Skeletal muscle satellite cell (primary cell): ENCODE measurements at regions not wholly inside any gene's neighbourhood (a gene's known extent, or its start where the extent isn't known, plus 50 kb on each side); places are given as distances from the start of the nearest gene placed in this dataset.
"Not testable (repeated sequence)": the region's sequence is repeated elsewhere in the genome, so short reads cannot be mapped to it uniquely, and the experiment has no call there.

Source experiments
- H3K27me3 ChIP-seq: 2 replicates; pipeline ENCODE4 v1.7.0; 2013; ENCODE audit warnings: low read length; ENCODE audit not compliant: control insufficient read depth, insufficient read depth
- H3K36me3 ChIP-seq: 2 replicates; pipeline ENCODE4 v1.7.0; 2013; ENCODE audit warnings: mild to moderate bottlenecking, control low read depth, low read length; ENCODE audit not compliant: insufficient read depth
- H3K4me1 ChIP-seq: 2 replicates; pipeline ENCODE4 v1.7.0; 2013; ENCODE audit warnings: low read length; ENCODE audit not compliant: control insufficient read depth, insufficient read depth
- H3K4me2 ChIP-seq: 2 replicates; pipeline ENCODE4 v1.7.0; 2013; ENCODE audit warnings: mild to moderate bottlenecking, low read length
- H3K4me3 ChIP-seq: 2 replicates; pipeline ENCODE4 v1.7.0; 2013; ENCODE audit warnings: low read length
- H3K9ac ChIP-seq: 2 replicates; pipeline ENCODE4 v1.7.0; 2013; ENCODE audit warnings: mild to moderate bottlenecking, low read depth, low read length, moderate library complexity
- H3K9me3 ChIP-seq: replicated peaks from 2 replicates; pipeline ENCODE4 v1.7.0; 2013; ENCODE audit warnings: mild to moderate bottlenecking, control low read depth, low read length

DNA sequence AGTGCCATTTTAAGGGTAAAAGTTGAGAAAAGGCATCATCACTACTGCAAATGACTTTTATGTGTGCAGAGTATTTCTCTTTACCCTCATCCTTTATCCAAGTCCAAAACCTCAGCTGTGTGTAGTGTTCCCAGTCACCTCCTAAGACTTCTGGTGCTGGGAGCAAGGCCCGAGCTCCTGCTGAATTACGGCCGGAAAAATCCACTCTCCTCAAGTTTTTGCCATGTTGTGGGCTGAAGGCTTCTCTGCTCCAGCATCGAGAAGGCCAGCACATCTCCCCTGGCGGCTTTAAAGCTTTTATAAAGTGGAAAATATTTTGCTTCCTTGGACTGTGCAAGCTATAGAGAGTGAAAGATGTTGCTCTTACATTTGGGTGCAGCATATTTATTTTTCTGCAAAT is 153.2 kb upstream of the THBS2 start:
- Histone ChIP-seq H3K4me2 (no peak overlapping the region), H3K36me3 (no peaks in the 10 kb centered on the region)

GRCh38 chr6:169406034-169406433 is 152.4 kb upstream of the THBS2 start:
- Histone ChIP-seq H3K36me3 (no peaks in the 10 kb centered on the region), H3K27me3 (no peaks in the 10 kb centered on the region), H3K4me3 (no peak overlapping the region), H3K9ac (no peak overlapping the region), H3K4me2 (no peak overlapping the region), H3K9me3 (no peaks in the 10 kb centered on the region), H3K4me1 (no peaks in the 10 kb centered on the region)

More for the DNA sequence above, 153.2 kb upstream of the THBS2 start:
- H3K4me3 ChIP-seq: no peak overlapping the region
- no peaks in the 10 kb centered on the region for H3K27me3 ChIP-seq
- no peak overlapping the region for H3K9ac ChIP-seq
- H3K9me3 ChIP-seq: no peaks in the 10 kb centered on the region
- H3K4me1 ChIP-seq: no peaks in the 10 kb centered on the region

DNA sequence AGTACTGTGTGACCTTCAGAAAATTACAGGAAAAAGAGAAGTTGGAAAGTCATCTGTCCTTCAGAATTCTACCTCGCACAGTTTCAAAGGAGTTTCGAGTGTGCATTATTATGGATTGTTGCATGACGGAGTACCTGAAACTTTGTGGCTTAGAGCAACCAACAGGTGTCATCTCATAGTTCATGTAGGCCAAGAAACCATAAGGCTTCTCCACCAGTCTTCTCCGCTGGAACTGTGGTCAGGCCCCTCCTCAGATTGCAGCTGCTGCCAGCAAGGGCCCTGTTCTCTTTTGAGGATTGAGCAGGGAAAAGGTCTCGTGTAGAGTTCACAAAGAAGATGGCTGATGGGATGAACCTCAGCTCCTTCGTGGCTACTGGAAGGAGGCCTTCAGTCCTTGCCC is 151.2 kb upstream of the THBS2 start:
- Histone ChIP-seq H3K4me1 (no peaks in the 10 kb centered on the region), H3K9me3 (no peaks in the 10 kb centered on the region), H3K9ac (no peak overlapping the region), H3K4me2 (no peak overlapping the region), H3K4me3 (no peak overlapping the region), H3K27me3 (no peaks in the 10 kb centered on the region), H3K36me3 (no peaks in the 10 kb centered on the region)

DNA sequence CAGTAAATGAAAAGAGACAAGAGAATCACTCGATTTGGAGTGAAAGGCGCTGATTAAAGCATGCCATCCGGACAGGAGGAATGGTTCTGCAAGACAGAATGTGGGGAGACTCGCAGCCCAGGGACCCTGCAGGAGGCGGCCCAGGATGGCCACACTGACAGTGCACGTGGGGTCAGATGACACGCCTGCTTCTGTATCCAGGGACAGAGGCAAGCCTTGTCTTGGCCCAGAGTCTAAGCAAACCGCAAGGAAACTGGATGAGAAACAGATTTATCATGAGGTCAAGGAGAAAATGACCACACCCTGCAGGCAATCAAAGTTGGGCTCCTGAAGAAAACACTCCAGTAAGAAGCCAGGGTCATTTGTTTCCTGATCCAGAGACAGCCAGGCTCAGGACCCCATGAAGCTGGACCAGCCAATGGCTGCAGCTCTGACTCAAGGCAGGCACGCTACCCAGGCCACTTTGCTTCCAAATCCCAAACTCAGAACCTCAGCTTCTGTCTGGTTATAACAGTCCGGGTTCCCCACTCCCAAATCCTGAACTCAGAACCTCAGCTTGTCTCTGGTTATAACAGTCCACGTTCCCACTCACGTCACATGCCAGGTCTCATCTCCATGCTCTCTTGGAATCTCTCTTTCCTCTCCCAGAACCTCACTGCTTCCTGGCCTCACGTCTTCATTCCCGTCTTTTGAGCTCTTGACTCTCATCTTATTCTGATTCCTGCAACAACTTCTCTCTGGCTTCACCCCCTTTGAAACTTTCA is 144.9 kb upstream of the THBS2 start:
- Histone ChIP-seq H3K4me2 (no peak overlapping the region), H3K9ac (no peak overlapping the region), H3K27me3 (no peaks in the 10 kb centered on the region), H3K4me3 (no peak overlapping the region), H3K36me3 (no peaks in the 10 kb centered on the region), H3K4me1 (no peaks in the 10 kb centered on the region), H3K9me3 (no peaks in the 10 kb centered on the region)

GRCh38 chr6:169397684-169398083 is 144.0 kb upstream of the THBS2 start:
- no peak overlapping the region for H3K4me2 ChIP-seq
- H3K27me3 ChIP-seq: no peaks in the 10 kb centered on the region
- no peaks in the 10 kb centered on the region for H3K9me3 ChIP-seq
- no peak overlapping the region for H3K4me3 ChIP-seq
- H3K36me3 ChIP-seq: no peaks in the 10 kb centered on the region
- H3K9ac ChIP-seq: no peak overlapping the region
- H3K4me1 ChIP-seq: no peaks in the 10 kb centered on the region

DNA sequence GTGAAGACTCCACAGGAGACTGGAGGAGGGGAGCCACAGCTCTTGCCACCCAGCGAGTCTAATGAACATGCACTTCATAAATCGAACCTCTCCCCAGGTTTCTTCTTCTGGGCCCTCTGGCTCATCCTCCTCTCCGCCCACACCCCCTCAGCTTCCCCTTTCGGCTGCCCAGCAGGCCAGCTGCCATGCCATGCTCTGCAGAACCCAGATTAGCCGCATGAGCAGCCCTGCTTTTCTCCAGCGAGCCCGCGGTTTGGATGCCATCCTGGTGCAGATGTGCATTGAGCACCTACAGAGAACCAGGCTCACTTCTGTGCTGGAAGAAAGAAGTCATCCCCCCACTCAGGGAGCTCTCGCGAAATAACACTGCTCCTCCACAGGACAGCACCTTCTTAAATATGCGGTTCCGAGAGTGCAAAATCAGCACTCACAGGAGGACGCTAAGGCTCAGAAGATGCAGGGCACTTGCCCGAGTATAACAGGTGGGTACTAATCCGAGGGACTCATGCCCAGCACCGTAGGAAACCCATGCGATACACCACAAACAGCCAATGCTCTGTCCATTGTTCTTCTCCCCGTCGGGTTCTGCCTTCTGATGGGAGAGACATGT is 143.0 kb upstream of the THBS2 start:
- no peak overlapping the region for H3K4me2 ChIP-seq
- H3K4me3 ChIP-seq: no peak overlapping the region
- H3K36me3 ChIP-seq: no peaks in the 10 kb centered on the region
- H3K27me3 ChIP-seq: no peaks in the 10 kb centered on the region
- no peaks in the 10 kb centered on the region for H3K9me3 ChIP-seq
- H3K9ac ChIP-seq: no peak overlapping the region
- H3K4me1 ChIP-seq: no peaks in the 10 kb centered on the region

- not testable (repeated sequence) for H3K9me3 ChIP-seq, H3K9ac ChIP-seq, H3K36me3 ChIP-seq, H3K4me1 ChIP-seq, H3K4me3 ChIP-seq, H3K27me3 ChIP-seq, H3K4me2 ChIP-seq
Measured at GRCh38 chr6:169396009-169396539, 142.4 kb upstream of the THBS2 start.

DNA sequence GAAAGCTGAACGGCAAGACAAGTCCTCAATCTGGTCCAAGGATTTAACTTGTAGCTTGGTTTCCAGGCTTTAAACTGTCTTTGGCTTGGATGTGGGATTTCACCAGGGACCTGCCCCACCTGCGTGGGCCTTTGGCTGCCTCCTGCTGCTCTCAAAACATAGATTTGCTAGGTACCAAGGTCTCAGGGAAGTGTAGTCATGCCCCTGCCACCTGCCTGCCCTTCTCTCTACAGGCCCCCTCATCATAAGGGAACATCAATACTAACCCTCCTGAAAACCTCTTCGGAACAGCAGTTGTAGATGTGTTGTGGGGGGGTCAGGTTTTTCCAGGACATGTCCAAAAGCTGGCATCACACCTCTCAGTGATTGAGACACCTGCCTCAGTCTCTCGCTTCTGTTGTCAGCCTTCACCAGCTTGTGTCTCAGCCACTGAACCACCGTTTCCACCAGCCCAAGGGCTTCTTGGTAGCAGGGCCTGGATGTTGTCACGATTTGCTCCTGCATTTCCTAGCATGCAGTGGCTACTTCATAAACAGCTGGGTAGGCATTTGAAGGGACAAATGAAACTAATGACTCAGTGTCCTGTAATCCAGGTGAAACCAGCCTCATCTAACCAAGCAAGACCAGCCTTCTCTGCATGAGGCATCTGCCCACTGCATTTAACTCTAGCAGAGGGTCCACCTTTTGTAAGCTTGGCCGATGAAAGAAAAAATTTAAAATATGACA is 141.6 kb upstream of the THBS2 start:
- Histone ChIP-seq H3K4me1 (no peaks in the 10 kb centered on the region), H3K36me3 (no peaks in the 10 kb centered on the region), H3K9ac (no peak overlapping the region), H3K4me3 (no peak overlapping the region), H3K9me3 (no peaks in the 10 kb centered on the region), H3K27me3 (no peaks in the 10 kb centered on the region), H3K4me2 (no peak overlapping the region)

- Histone ChIP-seq H3K9me3 (no peaks in the 10 kb centered on the region), H3K4me3 (no peak overlapping the region), H3K36me3 (no peaks in the 10 kb centered on the region), H3K9ac (no peak overlapping the region), H3K4me1 (no peaks in the 10 kb centered on the region), H3K4me2 (no peak overlapping the region), H3K27me3 (no peaks in the 10 kb centered on the region)
Measured at GRCh38 chr6:169393753-169394152, 140.1 kb upstream of the THBS2 start.

GRCh38 chr6:169391473-169392071 is 137.9 kb upstream of the THBS2 start:
- Histone ChIP-seq H3K4me3 (no peak overlapping the region), H3K9ac (no peak overlapping the region), H3K4me2 (no peak overlapping the region), H3K36me3 (no peaks in the 10 kb centered on the region), H3K4me1 (no peaks in the 10 kb centered on the region), H3K9me3 (no peaks in the 10 kb centered on the region), H3K27me3 (no peaks in the 10 kb centered on the region)

DNA sequence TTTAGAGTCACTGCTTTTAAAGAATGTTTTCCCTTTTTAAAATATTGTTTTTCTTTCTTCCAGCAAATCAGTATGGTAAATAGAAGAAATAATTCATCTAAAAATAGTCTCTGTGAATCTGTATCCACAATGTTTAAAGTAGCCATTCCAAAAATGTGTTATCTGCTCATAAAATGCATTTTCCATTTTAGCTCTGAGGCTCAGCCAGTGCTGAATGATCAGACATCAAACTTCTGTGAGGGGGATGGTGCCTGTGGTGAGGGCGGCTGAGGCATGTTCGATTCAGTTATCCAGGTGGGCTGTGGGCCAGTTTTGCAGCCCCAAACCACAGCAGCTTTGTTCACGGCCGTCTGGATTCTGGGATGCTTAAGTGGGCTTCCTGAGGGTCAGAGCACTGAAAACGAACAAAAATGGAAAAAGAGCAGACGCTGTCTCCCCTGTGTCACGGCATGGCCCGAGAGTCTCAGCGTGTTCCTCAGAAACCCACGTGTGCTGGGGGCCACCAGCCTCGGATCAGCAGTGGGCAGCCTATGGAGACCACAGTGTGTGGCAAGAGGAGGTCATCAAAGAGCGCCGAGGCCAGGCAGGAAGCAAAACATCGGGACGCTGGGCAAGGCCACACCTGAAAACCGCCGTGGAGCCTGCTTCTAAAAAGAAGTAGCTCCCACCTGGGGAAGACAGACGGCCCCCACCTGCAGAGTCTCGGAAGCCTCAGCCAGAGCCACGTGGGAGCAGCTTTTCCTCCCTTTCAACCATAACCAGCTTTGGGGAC is 134.9 kb upstream of the THBS2 start:
- Histone ChIP-seq H3K9me3 (no peaks in the 10 kb centered on the region), H3K4me3 (no peak overlapping the region), H3K27me3 (no peaks in the 10 kb centered on the region), H3K4me2 (no peak overlapping the region), H3K9ac (no peak overlapping the region), H3K36me3 (no peaks in the 10 kb centered on the region), H3K4me1 (no peaks in the 10 kb centered on the region)
